ENCODE measurements at regions not wholly inside any gene's neighbourhood (a gene's known extent, or its start where the extent isn't known, plus 50 kb on each side); places are given as distances from the start of the nearest gene placed in this dataset.

DNA sequence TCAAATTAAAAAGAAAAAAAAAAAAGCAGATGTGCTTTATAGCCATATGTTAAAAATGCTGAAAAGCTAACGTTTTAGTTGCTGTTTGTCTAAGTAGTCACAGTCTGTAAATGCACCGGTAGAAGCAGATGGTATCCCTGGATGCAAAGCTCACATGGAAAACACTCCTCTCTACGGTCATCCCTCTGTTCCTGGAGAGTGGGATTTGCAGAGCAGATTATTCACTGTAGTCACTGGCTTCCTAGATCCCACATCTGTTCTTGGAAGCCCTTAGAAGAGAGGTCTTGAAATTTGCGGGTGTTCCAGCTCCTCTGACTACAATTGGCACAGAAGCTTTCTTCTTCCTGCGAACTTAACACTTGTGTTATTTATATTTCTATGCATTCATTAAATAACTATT lies 186.6 kb downstream of the PMP22 start:
- TF ChIP-seq, protein P1, sequence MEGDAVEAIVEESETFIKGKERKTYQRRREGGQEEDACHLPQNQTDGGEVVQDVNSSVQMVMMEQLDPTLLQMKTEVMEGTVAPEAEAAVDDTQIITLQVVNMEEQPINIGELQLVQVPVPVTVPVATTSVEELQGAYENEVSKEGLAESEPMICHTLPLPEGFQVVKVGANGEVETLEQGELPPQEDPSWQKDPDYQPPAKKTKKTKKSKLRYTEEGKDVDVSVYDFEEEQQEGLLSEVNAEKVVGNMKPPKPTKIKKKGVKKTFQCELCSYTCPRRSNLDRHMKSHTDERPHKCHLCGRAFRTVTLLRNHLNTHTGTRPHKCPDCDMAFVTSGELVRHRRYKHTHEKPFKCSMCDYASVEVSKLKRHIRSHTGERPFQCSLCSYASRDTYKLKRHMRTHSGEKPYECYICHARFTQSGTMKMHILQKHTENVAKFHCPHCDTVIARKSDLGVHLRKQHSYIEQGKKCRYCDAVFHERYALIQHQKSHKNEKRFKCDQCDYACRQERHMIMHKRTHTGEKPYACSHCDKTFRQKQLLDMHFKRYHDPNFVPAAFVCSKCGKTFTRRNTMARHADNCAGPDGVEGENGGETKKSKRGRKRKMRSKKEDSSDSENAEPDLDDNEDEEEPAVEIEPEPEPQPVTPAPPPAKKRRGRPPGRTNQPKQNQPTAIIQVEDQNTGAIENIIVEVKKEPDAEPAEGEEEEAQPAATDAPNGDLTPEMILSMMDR (IDR thresholded peaks at IDR 0.05), result no peak
- TF ChIP-seq POLR2A (IDR thresholded peaks at IDR 0.05), result no peak
- no peak for TF ChIP-seq POLR2AphosphoS5 (IDR thresholded peaks at IDR 0.05; ENCODE audit: insufficient read depth in 1 of 2, low read depth in 1 of 2)
